Loucy (cell line): ENCODE measurements at regions not wholly inside any gene's neighbourhood (a gene's known extent, or its start where the extent isn't known, plus 50 kb on each side); places are given as distances from the start of the nearest gene placed in this dataset.

ENCODE experiments used
- H2AFZ ChIP-seq: fragments of 200-600 bp; sonication (generic); 2 replicates; pipeline ENCODE4 v1.6.0; 2016; ENCODE audit warnings: antibody characterized with exemption, mild to moderate bottlenecking, low read length, moderate library complexity
- H3F3A ChIP-seq: fragments of 200-600 bp; 2 replicates; pipeline ENCODE4 v1.6.0; 2016; ENCODE audit warnings: antibody characterized with exemption, low read depth, mild to moderate bottlenecking
- H3K27me3 ChIP-seq: fragments of 200-600 bp; sonication (generic); 2 replicates; pipeline ENCODE4 v1.6.1; 2014; ENCODE audit warnings: low read length, mild to moderate bottlenecking; ENCODE audit not compliant: insufficient read depth, poor library complexity, severe bottlenecking
- H3K36me3 ChIP-seq: fragments of 200-600 bp; sonication (generic); 2 replicates; pipeline ENCODE4 v1.6.1; 2016; ENCODE audit warnings: low read length; ENCODE audit not compliant: insufficient read depth
- H3K4me1 ChIP-seq: fragments of 200-600 bp; sonication (generic); 2 replicates; pipeline ENCODE4 v1.5.1; 2014; ENCODE audit warnings: low read length, mild to moderate bottlenecking; ENCODE audit not compliant: insufficient read depth, poor library complexity, severe bottlenecking
- H3K4me2 ChIP-seq: fragments of 200-600 bp; sonication (generic); 2 replicates; pipeline ENCODE4 v1.6.0; 2014; ENCODE audit warnings: antibody characterized with exemption, low read length, low read depth, mild to moderate bottlenecking; ENCODE audit not compliant: poor library complexity, severe bottlenecking
- H3K4me3 ChIP-seq: fragments of 200-600 bp; sonication (generic); 2 replicates; pipeline ENCODE4 v1.5.1; 2014; ENCODE audit warnings: low read length, mild to moderate bottlenecking, mixed read lengths; ENCODE audit not compliant: poor library complexity, severe bottlenecking
- H3K79me2 ChIP-seq: fragments of 200-600 bp; sonication (generic); 2 replicates; pipeline ENCODE4 v1.6.1; 2014; ENCODE audit warnings: low read length; ENCODE audit not compliant: insufficient read depth
- H3K9ac ChIP-seq: fragments of 200-600 bp; sonication (generic); 2 replicates; pipeline ENCODE4 v1.6.0; 2014; ENCODE audit warnings: mild to moderate bottlenecking, low read depth, low read length, moderate library complexity; ENCODE audit not compliant: poor library complexity, severe bottlenecking
- H3K9me2 ChIP-seq: fragments of 200-600 bp; sonication (generic); replicated peaks from 2 replicates; pipeline ENCODE4 v1.6.1; 2016; ENCODE audit warnings: low read depth, low read length, mixed read lengths
- H3K9me3 ChIP-seq: fragments of 200-600 bp; sonication (generic); 2 replicates; pipeline ENCODE4 v1.6.1; 2014; ENCODE audit warnings: mild to moderate bottlenecking, antibody characterized with exemption, low read length, low read depth; ENCODE audit not compliant: insufficient read depth
- H4K20me1 ChIP-seq: fragments of 200-600 bp; sonication (generic); 2 replicates; pipeline ENCODE4 v1.6.0; 2014; ENCODE audit warnings: antibody characterized with exemption, low read length, mild to moderate bottlenecking; ENCODE audit not compliant: insufficient read depth, poor library complexity, severe bottlenecking
- EZH2phosphoT487 ChIP-seq: fragments of 200-600 bp; IDR thresholded peaks from 2 replicates; pipeline ENCODE4 v1.6.1; 2018; ENCODE audit warnings: antibody characterized with exemption, mild to moderate bottlenecking, moderate library complexity, borderline replicate concordance
- TF ChIP-seq, protein P1 (sequence below): fragments of 200-600 bp; sonication (generic); conservative IDR thresholded peaks from 2 replicates; pipeline ENCODE4 v1.5.1; 2014; ENCODE audit warnings: mild to moderate bottlenecking, antibody characterized with exemption, low read length

DNA sequence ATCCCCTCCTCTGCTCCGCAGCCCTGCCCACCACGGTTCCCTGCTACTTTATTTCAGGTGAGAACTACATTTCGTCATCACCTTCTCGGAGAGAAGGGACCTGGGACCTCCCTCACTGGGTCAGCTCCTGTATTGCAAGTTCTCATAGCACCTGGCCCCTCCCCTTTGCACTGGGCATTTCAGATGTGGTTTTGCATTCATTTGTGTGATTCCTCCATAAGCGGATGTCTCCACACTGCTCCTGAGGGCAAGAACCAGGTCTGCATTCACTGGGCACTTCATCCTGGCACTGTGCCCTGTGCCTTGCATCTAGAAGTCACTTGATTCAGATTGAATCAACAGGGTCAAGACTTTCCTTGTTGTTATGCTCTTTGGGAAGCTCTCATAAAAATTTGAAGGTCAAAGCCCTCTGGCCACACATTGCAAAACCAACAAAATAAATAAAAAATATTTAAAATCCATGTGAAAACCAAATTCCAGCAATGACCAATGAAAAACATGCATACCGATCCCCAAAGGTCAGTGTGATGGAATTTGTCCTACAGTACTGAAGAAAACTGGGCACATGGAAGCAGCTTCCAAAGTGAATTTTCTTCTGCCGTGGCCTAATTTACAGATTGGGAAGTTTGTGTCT, 89.1 kb upstream of the F13A1 start:
- peaks cover 12% of the 10 kb centered on the region; the same call in 1 of the 2 replicates for H3F3A ChIP-seq
- no peaks in the 10 kb centered on the region for H3K27me3 ChIP-seq
- H3K9me2 ChIP-seq: no peaks in the 10 kb centered on the region
- TF ChIP-seq, protein P1, sequence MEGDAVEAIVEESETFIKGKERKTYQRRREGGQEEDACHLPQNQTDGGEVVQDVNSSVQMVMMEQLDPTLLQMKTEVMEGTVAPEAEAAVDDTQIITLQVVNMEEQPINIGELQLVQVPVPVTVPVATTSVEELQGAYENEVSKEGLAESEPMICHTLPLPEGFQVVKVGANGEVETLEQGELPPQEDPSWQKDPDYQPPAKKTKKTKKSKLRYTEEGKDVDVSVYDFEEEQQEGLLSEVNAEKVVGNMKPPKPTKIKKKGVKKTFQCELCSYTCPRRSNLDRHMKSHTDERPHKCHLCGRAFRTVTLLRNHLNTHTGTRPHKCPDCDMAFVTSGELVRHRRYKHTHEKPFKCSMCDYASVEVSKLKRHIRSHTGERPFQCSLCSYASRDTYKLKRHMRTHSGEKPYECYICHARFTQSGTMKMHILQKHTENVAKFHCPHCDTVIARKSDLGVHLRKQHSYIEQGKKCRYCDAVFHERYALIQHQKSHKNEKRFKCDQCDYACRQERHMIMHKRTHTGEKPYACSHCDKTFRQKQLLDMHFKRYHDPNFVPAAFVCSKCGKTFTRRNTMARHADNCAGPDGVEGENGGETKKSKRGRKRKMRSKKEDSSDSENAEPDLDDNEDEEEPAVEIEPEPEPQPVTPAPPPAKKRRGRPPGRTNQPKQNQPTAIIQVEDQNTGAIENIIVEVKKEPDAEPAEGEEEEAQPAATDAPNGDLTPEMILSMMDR: no peak
- H3K4me1 ChIP-seq: peaks cover 58% of the 10 kb centered on the region
- no peaks in the 10 kb centered on the region for H3K36me3 ChIP-seq
- no peaks in the 10 kb centered on the region for H4K20me1 ChIP-seq
- no peaks in the 10 kb centered on the region for H3K9me3 ChIP-seq
- H3K9ac ChIP-seq: no peak overlapping the region
- no peak overlapping the region for H3K4me2 ChIP-seq
- H3K4me3 ChIP-seq: no peak overlapping the region
- H2AFZ ChIP-seq: no peak overlapping the region
- no peaks in the 10 kb centered on the region for H3K79me2 ChIP-seq

DNA sequence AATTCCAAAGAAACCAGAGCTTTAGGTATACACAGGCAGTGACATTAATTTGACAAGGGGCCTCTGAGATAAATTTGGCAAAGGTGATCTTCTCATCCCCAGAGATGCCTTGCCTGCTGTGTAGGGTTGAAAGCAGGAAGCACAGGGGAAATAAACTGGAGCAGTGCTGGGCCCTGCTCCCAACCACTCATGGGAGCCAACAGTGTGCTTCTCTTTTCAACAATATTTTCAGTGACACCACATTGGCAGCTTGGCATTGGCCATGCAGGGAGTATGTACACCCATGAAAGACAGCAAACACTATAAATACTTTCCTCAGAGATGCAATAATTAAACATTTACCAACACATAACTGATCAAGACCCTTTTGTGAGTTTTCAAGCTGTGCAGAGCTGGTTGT, 90.7 kb upstream of the F13A1 start:
- H3K9ac ChIP-seq: no peak overlapping the region
- no peak overlapping the region for H3K4me2 ChIP-seq
- no peaks in the 10 kb centered on the region for H3K79me2 ChIP-seq
- H4K20me1 ChIP-seq: no peaks in the 10 kb centered on the region
- H2AFZ ChIP-seq: no peak overlapping the region
- no peaks in the 10 kb centered on the region for H3K9me3 ChIP-seq
- H3K4me3 ChIP-seq: no peak overlapping the region
- no peaks in the 10 kb centered on the region for H3K27me3 ChIP-seq
- peaks cover 12% of the 10 kb centered on the region; the same call in 1 of the 2 replicates for H3F3A ChIP-seq
- peaks cover 45% of the 10 kb centered on the region for H3K4me1 ChIP-seq
- no peaks in the 10 kb centered on the region for H3K9me2 ChIP-seq
- TF ChIP-seq, protein P1: no peak
- TF ChIP-seq EZH2phosphoT487: no peak
- no peaks in the 10 kb centered on the region for H3K36me3 ChIP-seq

DNA sequence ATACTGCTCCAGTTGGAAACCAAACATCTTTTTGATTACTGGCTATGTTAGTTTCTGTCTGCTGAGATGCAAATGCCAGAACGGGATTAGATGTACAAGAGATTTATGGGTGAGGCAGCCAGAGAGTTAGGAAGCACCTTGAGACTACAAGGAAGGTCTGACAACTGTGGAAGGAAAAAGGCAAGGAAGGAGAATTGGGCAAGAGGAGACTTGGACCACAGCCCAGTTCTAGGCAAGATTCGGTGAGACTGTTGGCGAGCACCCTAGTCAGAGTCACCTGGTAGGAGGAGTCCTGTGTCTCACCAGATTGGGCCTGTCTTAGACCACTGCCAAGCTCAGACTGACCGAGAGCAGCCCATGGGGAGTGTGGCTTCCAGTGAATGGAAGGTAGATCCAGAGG, 91.8 kb upstream of the F13A1 start:
- peaks cover 40% of the 10 kb centered on the region for H3K4me1 ChIP-seq
- H3K9ac ChIP-seq: no peak overlapping the region
- TF ChIP-seq, protein P1: no peak
- no peak for TF ChIP-seq EZH2phosphoT487
- H3K4me3 ChIP-seq: no peak overlapping the region
- H4K20me1 ChIP-seq: no peaks in the 10 kb centered on the region
- H3K9me3 ChIP-seq: no peaks in the 10 kb centered on the region
- no peak overlapping the region for H2AFZ ChIP-seq
- no peak overlapping the region for H3K4me2 ChIP-seq
- no peaks in the 10 kb centered on the region for H3K79me2 ChIP-seq
- no peaks in the 10 kb centered on the region for H3K9me2 ChIP-seq
- no peaks in the 10 kb centered on the region for H3K36me3 ChIP-seq
- H3K27me3 ChIP-seq: no peaks in the 10 kb centered on the region
- peaks cover 7% of the 10 kb centered on the region; the same call in 1 of the 2 replicates for H3F3A ChIP-seq
